GM12891 (cell line): ENCODE measurements at regions not wholly inside any gene's neighbourhood (a gene's known extent, or its start where the extent isn't known, plus 50 kb on each side); places are given as distances from the start of the nearest gene placed in this dataset.

Experiments
- POLR2A ChIP-seq: IDR thresholded peaks from 2 replicates; pipeline ENCODE4 v1.6.1; 2011; ENCODE audit warnings: low read depth, low read length, control low read depth
- POLR2AphosphoS5 ChIP-seq: IDR thresholded peaks from 2 replicates; pipeline ENCODE4 v1.6.1; 2011; ENCODE audit warnings: low read depth, low read length, control low read depth
- TAF1 ChIP-seq: IDR thresholded peaks from 2 replicates; pipeline ENCODE4 v1.6.1; 2011; ENCODE audit warnings: low read depth, low read length, control low read depth

DNA sequence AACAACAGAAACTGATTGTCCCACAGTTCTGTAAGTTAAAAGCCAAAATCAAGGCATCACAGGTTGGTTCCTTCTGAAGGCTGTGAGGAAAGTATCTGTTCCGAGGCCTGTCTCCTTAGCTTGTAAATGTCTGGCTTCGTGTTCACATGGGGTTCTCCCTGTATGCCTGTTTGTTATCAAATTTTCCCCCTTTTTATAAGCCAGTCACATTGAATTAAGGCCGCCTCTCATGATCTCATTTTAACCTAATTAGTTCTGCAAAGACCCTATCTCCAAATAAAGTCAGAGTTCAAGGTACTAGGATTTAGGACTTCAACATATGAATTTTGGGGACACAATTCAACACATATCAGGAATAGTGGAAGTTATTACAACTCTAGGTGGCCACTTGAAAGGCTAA, 331.5 kb downstream of the PIK3R1 start:
- TF ChIP-seq POLR2A (no peak), POLR2AphosphoS5 (no peak), TAF1 (no peak)
